Peyer's patch (tissue), 4 donors: ENCODE measurements at regions not wholly inside any gene's neighbourhood (a gene's known extent, or its start where the extent isn't known, plus 50 kb on each side); places are given as distances from the start of the nearest gene placed in this dataset.

ENCODE experiments used
- POLR2A ChIP-seq, 2 donors: fragments of 450-650 bp; IDR thresholded peaks; one replicate each; pipeline ENCODE4 v1.5.1; 2017; ENCODE audit warnings: antibody characterized with exemption in 2 of 2, mild to moderate bottlenecking in 2 of 2, moderate library complexity in 2 of 2
- TF ChIP-seq, protein P1 (sequence below), 6 experiments: fragments of 450-650 bp in 4 of 6; fragments of 200-600 bp in 2 of 6; sonication (generic) in 1 of 6; IDR thresholded peaks; one replicate each; pipeline ENCODE4 v1.5.1; 2017 to 2019; ENCODE audit warnings: antibody characterized with exemption in 6 of 6, mild to moderate bottlenecking in 3 of 6, moderate library complexity in 1 of 6

- TF ChIP-seq, protein P1, sequence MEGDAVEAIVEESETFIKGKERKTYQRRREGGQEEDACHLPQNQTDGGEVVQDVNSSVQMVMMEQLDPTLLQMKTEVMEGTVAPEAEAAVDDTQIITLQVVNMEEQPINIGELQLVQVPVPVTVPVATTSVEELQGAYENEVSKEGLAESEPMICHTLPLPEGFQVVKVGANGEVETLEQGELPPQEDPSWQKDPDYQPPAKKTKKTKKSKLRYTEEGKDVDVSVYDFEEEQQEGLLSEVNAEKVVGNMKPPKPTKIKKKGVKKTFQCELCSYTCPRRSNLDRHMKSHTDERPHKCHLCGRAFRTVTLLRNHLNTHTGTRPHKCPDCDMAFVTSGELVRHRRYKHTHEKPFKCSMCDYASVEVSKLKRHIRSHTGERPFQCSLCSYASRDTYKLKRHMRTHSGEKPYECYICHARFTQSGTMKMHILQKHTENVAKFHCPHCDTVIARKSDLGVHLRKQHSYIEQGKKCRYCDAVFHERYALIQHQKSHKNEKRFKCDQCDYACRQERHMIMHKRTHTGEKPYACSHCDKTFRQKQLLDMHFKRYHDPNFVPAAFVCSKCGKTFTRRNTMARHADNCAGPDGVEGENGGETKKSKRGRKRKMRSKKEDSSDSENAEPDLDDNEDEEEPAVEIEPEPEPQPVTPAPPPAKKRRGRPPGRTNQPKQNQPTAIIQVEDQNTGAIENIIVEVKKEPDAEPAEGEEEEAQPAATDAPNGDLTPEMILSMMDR (IDR thresholded peaks at IDR 0.05), result no peak
- no peak for TF ChIP-seq POLR2A (IDR thresholded peaks at IDR 0.05)
Observed at GRCh38 chr10:117666965-117667364, 124.4 kb downstream of the EMX2 start.
